ENCODE measurements at regions not wholly inside any gene's neighbourhood (a gene's known extent, or its start where the extent isn't known, plus 50 kb on each side); places are given as distances from the start of the nearest gene placed in this dataset.
"Not testable (repeated sequence)": the region's sequence is repeated elsewhere in the genome, so short reads cannot be mapped to it uniquely, and the experiment has no call there.

DNA sequence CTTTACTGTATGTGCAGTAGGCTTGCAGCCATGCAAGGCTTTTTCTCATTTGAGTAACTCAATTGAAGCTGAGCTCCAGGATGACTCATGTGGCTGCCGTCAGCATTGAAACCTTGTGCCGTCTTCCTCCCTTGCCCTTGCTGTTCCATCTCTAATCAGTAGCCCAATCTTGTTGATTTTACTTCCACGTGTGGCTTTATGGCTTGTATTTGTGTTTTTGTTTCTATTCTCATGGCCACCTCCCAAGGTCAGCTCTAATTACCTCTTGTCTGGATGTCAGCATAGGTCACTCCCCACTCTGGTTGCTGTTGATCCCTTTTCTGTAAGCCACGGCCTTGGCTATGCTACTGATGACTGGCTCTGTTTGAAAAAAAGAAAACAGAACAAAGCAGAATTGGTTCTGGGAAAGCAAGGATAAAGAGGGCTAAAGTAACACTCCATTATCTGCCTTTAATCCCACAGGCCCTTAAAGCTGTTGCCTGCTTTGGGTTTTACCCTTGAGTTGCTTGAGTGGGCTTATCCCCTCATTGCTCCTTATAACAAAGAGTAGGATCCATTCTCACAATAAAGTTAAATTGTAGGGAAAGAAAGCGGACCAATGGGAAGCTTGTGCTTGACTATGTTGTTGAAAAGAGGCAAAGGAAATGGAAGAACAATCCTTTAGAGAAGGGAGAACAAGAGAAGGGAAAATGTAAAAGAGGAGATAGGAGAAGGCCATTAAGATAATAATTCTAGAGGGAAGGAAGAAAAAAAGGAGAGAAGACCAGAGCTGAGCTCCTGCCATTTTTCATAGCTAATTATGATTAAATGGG lies 173.9 kb upstream of the PGRMC2 start:
- in situ Hi-C loops (cut with HindIII; ENCODE audit: low sequenced_read_pairs): no loop called here

GRCh38 chr4:128459547-128459946 lies 171.9 kb upstream of the PGRMC2 start:
- in situ Hi-C loops (cut with HindIII; ENCODE audit: low sequenced_read_pairs): loop anchor here (5.0 kb wide), 1 partner anchor 343 kb away; no protein-coding TSS in a partner anchor

DNA sequence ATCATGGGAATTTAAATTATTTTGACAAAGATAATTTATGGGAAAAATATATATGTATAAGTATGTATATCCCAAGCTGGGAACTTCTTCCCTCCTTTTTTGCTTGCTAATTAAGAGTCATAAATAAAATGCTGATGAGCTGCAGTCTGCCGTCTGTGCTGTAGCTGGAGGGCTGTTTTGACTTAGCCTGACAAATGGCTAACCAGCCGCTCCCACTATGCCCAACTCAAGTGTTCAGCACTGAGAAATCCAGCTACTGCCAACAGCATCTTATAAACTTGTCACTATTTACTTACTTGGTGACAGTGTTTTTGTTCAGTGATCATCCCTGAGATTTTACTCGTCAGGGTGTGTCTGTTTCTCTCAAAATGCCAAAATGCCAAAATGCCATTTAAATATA lies 171.2 kb upstream of the PGRMC2 start:
- in situ Hi-C loops (cut with HindIII; ENCODE audit: low sequenced_read_pairs): loop anchor here (5.0 kb wide), 1 partner anchor 343 kb away; no protein-coding TSS in a partner anchor

GRCh38 chr4:128457726-128458125 lies 170.1 kb upstream of the PGRMC2 start:
- in situ Hi-C loops (cut with HindIII; ENCODE audit: low sequenced_read_pairs): loop anchor here (5.0 kb wide), 1 partner anchor 345 kb away; no protein-coding TSS in a partner anchor

DNA sequence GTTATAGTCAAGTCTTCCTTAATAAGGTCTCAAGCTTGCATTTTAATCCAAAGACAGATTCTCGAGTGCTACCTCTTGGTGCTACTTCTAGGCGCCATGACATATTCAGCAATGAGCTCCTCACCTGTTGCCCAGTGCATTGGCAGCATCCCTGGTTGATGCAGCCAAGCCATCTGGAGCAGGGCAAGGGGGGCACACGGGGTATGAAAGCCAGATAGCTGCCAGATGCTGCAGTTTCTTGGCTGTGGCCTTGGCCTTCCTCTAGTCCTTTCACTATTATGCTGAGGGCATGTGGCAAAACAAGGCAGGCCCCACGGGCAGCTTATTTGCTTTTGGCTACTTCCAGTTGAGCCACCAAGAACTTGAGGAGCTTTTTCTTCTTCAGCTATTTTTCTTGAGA lies 168.6 kb upstream of the PGRMC2 start:
- in situ Hi-C loops (cut with HindIII; ENCODE audit: low sequenced_read_pairs): loop anchor here (5.0 kb wide), 1 partner anchor 346 kb away; no protein-coding TSS in a partner anchor

DNA sequence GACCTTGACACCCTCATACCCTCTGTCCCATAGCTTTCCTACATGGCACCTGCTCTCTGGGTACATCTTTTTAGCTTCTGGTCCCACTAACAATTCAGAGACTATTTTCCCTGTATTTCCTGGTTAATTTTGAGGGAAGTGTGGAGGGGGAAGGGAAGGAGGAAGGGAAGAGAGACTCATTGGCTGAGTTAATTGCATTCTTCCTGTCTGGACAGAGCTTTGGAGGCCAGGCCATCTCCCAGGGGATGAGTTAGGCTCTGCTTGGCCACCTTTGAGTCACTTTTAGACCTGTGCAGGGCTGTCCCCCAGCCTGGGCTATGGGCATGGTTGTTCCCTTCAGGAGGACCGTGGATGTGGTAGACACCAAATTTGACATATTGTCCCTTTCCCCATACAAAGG lies 167.9 kb upstream of the PGRMC2 start:
- in situ Hi-C loops (cut with HindIII; ENCODE audit: low sequenced_read_pairs): loop anchor here (5.0 kb wide), 1 partner anchor 347 kb away; no protein-coding TSS in a partner anchor

DNA sequence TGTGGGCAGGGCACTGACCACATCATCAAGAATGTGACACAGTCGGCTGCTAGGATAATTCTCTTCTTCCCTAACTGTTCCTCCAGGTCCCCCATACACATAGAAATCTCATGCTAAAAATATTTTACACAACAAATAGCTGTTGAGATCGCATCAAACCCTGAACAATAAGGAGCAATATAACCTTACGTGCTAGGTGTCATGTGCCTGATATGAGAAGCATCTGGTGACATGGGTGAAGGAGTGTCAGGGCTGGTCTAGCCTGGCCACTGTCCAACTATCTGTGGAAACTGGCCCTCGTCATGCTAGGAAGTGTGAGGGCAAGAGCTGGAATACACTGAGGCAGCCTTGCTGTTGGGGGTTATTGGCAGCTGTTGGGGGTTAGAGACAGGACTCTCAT lies 167.3 kb upstream of the PGRMC2 start:
- in situ Hi-C loops (cut with HindIII; ENCODE audit: low sequenced_read_pairs): loop anchor here (5.0 kb wide), 1 partner anchor 347 kb away; no protein-coding TSS in a partner anchor

GRCh38 chr4:128454281-128454871 lies 166.8 kb upstream of the PGRMC2 start:
- in situ Hi-C loops (cut with HindIII; ENCODE audit: low sequenced_read_pairs): no loop called here

- in situ Hi-C loops (cut with HindIII; ENCODE audit: low sequenced_read_pairs): no loop called here
These were observed 164.8 kb upstream of the PGRMC2 start for GRCh38 chr4:128452415-128452814.

DNA sequence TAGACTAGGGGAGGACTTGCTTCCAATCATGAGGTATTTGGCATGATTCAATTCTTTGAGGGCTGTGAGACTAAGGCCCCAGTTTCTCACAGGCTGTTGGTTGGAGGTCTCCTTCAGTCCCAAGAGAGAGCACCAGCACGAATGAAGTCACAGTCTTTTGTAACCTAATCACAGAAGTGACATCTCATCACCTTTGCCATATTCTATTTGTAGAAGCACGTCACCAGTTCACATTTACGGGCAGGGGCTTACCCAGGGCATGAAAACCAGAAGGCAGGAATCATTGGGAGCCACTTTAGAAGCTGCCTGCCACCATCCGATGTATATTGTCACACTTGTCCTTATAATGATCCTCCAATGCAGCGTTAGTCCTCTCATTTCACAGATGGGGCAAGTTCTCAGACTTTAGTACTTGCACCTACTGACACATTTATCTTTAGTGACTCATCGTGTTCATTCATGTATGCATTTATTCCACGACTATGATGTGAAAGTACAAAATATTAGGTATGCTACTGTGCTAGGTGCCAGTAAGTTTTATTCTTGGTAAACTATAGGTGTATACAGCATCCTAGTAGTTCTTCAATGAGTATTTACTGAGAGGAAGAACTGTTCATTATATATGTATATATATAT lies 163.8 kb upstream of the PGRMC2 start:
- in situ Hi-C loops (cut with HindIII; ENCODE audit: low sequenced_read_pairs): no loop called here

GRCh38 chr4:128450326-128451120 lies 162.9 kb upstream of the PGRMC2 start:
- in situ Hi-C loops (cut with HindIII; ENCODE audit: low sequenced_read_pairs): no loop called here

DNA sequence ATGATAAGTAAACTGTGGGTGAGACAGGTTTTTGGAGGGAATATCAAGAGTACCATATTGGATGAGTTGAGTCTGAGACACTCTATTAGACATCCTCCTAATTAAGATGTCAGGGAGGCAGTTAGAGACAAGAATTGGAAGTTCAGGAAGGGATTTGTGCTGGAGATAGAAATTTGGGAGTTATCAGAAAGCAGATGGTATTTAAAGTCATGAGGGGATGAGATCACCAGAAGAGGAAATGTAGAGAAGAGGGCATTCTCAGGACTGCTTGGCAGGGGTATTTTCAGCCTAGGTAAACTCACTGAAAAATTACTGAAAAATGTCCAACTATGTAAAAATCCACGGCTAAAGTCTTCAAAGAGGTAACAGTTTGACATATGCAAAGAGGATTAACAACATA lies 161.6 kb upstream of the PGRMC2 start:
- in situ Hi-C loops (cut with HindIII; ENCODE audit: low sequenced_read_pairs): no loop called here

DNA sequence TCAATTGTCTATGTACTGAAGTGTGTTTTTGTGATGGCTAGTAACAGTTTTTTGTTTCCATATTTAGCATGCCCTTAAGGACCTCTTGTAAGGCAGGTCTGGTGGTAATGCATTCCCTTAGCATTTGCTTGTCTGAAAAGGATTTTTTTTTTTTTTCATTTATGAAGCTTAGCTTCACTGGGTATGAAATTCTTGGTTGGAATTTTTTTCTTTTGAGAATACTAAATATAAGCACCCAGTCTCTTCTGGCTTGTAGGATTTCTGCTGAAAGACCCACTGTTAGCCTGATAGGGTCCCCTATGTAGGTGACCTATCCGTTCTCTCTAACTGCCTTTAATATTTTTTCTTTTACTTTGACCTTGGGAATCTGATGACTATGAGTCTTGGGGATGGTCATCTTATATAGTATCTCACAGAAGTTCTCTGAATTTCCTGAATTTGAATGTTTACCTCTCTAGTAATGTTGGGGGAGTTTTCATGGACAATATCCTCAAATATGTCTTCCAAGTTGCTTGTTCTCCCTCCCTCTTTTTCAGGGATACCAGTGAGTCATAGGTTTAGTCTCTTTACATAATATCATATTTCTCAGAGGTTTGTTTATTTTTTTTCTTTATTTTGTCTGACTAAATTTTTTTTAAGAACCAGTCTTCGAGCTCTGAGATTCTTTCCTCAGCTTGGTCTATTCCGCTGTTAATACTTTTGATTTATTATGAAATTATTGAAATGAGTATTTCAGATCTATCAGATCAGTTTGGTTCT lies 157.1 kb upstream of the PGRMC2 start:
- in situ Hi-C loops (cut with HindIII; ENCODE audit: low sequenced_read_pairs): no loop called here

DNA sequence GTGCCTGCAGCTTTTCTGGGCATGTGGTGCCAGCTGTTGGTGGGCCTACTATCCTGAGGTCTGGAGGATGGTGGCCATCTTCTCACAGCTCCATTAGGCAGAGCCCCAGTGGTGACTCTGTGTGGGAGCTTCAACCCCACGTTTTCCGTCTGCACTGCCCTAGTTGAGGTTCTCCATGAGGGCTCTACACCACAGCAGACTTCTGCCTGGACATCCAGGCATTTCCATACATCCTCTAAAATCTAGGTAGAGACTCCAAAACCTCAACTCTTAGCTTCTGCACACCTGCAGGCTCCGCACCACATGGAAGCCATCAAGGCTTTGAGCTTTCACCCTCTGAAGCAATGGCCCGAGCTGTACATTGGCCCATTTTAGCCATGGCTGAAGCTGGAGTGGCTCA lies 153.3 kb upstream of the PGRMC2 start:
- in situ Hi-C loops (cut with HindIII; ENCODE audit: low sequenced_read_pairs): no loop called here

- in situ Hi-C loops (cut with HindIII; ENCODE audit: low sequenced_read_pairs): not testable (repeated sequence)
These were observed 149.4 kb upstream of the PGRMC2 start for GRCh38 chr4:128437023-128437422.

DNA sequence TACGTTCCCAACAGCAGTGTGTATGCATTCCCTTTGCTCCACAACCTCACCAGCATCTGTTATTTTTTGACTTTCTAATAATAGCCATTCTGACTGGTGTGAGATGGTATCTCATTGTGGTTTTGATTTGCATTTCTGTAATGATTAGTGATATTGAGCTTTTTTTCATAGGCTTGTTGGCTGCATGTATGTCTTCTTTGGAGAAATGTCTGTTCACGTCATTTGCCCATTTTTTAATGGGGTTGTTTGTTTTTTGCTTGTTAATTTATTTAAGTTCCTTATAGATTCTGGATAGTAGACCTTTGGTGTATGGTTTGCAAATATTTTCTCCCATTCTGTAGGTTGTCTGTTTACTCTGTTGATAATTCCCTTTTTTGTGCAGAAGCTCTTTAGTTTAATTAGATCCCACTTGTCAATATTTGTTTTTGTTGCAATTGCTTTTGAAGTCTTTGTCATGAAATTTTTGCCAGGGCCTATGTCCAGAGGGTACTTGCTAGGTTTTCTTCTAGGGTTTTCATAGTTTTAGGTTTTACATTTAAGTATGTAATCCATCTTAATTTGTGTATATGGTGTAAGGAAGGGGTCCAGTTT lies 141.5 kb upstream of the PGRMC2 start:
- in situ Hi-C loops (cut with HindIII; ENCODE audit: low sequenced_read_pairs): loop anchor here (5.0 kb wide), 1 partner anchor 72 kb away; no protein-coding TSS in a partner anchor

DNA sequence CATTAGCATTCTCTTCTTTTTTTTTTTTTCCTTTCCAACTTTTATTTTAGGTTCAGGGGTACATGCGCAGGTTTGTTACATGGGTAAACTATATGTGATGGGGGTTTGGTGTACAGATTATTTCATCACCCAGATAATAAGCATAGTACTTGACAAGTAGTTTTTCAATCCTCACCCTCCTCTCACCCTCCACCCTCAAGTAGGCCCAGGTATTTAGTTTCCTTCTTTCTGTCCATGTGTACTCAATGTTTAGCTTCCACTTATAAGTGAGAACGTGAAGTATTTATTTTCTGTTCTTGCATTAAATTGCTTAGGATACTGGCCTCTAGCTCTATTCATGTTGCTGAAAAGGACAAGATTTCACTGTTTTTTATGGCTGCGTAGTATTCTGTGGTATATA lies 140.8 kb upstream of the PGRMC2 start:
- in situ Hi-C loops (cut with HindIII; ENCODE audit: low sequenced_read_pairs): loop anchor here (5.0 kb wide), 1 partner anchor 71 kb away; no protein-coding TSS in a partner anchor

DNA sequence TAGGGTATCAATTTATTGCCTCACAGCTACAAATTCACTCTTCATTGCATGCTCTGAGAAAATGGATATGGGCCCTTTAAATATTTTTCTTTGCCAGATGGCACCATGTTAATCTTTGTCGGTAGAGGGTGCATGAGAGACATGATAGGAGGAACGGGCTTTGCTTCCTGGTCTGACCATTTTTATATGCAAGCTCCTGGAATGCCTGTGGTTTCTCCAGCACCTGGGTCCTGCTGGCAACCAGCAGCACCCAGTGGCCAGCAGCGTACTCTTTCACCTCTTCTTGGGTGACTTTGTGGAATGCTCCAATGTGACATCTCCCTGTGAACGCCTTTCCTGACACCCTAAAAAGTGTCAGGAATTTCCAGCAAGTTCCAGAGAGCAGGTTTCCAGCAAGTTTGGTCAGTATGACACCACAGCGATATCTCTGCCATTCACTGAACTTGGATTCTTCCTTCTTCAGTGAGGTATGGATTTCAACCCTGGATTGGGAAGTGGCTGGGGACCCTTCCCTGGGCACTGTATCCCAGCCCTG lies 140.3 kb upstream of the PGRMC2 start:
- in situ Hi-C loops (cut with HindIII; ENCODE audit: low sequenced_read_pairs): loop anchor here (5.0 kb wide), 1 partner anchor 71 kb away; no protein-coding TSS in a partner anchor
